HEK293 (cell line): ENCODE measurements at regions not wholly inside any gene's neighbourhood (a gene's known extent, or its start where the extent isn't known, plus 50 kb on each side); places are given as distances from the start of the nearest gene placed in this dataset.
"Not testable (repeated sequence)": the region's sequence is repeated elsewhere in the genome, so short reads cannot be mapped to it uniquely, and the experiment has no call there.

Experiments used
- TCF7L2 ChIP-seq: IDR thresholded peaks from 2 replicates; pipeline ENCODE4 v1.6.1; 2011; ENCODE audit warnings: low read depth, mild to moderate bottlenecking, inconsistent platforms, low read length, moderate library complexity, borderline replicate concordance
- ZFP37 ChIP-seq: fragments of 450-650 bp; formaldehyde crosslinking; IDR thresholded peaks from 2 replicates; pipeline ENCODE4 v1.5.1; 2016; ENCODE audit warnings: missing biosample characterization, missing genetic modification characterization
- ZNF274 ChIP-seq, 2 experiments: fragments of 200-500 bp in 1 of 2; fragments of 450-650 bp in 1 of 2; sonication (Bioruptor generic) in 1 of 2; formaldehyde crosslinking in 1 of 2; IDR thresholded peaks; 2 replicates each; pipeline versions ENCODE4 v1.5.1 to v1.6.1; 2014 to 2016; ENCODE audit warnings: borderline replicate concordance in 1 of 2, inconsistent platforms in 1 of 2, low read length in 1 of 2, missing biosample characterization in 1 of 2, missing genetic modification characterization in 1 of 2
- ZNF792 ChIP-seq: fragments of 450-650 bp; formaldehyde crosslinking; IDR thresholded peaks from 2 replicates; pipeline ENCODE4 v1.5.1; 2016; ENCODE audit warnings: missing biosample characterization, missing genetic modification characterization
- TF ChIP-seq, protein P1 (sequence below): fragments of 450-650 bp; formaldehyde crosslinking; IDR thresholded peaks from 2 replicates; pipeline ENCODE4 v1.5.1; 2016; ENCODE audit warnings: missing biosample characterization, missing genetic modification characterization
- TF ChIP-seq, protein P2 (sequence below): fragments of 450-650 bp; formaldehyde crosslinking; IDR thresholded peaks from 2 replicates; pipeline ENCODE4 v1.5.1; 2016; ENCODE audit warnings: missing biosample characterization, missing genetic modification characterization
- TF ChIP-seq, protein P3 (sequence below): fragments of 450-650 bp; formaldehyde crosslinking; IDR thresholded peaks from 2 replicates; pipeline ENCODE4 v1.5.1; 2016; ENCODE audit warnings: missing biosample characterization, missing genetic modification characterization
- TF ChIP-seq, protein P4 (sequence below): fragments of 450-650 bp; IDR thresholded peaks from 2 replicates; pipeline ENCODE4 v1.5.1; 2018; ENCODE audit warnings: missing biosample characterization, missing genetic modification characterization

DNA sequence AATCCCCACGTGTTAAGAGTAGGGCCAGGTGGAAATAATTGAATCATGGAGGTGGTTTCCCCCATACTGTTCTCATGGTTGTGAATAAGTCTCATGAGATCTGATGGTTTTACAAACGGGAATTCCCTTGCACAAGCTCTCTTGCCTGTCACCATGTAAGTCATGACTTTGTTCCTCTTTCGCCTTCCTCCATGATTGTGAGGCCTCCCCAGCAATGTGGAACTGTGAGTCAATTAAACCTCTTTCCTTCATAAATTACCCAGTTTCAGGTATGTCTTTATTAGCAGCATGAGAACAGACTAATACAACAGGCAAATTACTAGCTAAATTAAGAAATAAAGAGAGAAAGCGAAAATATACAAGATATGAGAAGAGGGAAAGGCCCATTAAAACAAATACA lies 1822.6 kb upstream of the PIK3C3 start:
- TF ChIP-seq, protein P1, sequence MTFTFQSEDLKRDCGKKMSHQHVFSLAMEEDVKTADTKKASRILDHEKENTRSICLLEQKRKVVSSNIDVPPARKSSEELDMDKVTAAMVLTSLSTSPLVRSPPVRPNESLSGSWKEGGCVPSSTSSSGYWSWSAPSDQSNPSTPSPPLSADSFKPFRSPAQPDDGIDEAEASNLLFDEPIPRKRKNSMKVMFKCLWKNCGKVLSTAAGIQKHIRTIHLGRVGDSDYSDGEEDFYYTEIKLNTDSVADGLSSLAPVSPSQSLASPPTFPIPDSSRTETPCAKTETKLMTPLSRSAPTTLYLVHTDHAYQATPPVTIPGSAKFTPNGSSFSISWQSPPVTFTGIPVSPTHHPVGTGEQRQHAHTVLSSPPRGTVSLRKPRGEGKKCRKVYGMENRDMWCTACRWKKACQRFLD = not testable (repeated sequence)
- TF ChIP-seq, protein P2, sequence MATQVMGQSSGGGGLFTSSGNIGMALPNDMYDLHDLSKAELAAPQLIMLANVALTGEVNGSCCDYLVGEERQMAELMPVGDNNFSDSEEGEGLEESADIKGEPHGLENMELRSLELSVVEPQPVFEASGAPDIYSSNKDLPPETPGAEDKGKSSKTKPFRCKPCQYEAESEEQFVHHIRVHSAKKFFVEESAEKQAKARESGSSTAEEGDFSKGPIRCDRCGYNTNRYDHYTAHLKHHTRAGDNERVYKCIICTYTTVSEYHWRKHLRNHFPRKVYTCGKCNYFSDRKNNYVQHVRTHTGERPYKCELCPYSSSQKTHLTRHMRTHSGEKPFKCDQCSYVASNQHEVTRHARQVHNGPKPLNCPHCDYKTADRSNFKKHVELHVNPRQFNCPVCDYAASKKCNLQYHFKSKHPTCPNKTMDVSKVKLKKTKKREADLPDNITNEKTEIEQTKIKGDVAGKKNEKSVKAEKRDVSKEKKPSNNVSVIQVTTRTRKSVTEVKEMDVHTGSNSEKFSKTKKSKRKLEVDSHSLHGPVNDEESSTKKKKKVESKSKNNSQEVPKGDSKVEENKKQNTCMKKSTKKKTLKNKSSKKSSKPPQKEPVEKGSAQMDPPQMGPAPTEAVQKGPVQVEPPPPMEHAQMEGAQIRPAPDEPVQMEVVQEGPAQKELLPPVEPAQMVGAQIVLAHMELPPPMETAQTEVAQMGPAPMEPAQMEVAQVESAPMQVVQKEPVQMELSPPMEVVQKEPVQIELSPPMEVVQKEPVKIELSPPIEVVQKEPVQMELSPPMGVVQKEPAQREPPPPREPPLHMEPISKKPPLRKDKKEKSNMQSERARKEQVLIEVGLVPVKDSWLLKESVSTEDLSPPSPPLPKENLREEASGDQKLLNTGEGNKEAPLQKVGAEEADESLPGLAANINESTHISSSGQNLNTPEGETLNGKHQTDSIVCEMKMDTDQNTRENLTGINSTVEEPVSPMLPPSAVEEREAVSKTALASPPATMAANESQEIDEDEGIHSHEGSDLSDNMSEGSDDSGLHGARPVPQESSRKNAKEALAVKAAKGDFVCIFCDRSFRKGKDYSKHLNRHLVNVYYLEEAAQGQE = not testable (repeated sequence)
- not testable (repeated sequence) for TF ChIP-seq ZNF792; TCF7L2; ZNF274 (IDR thresholded peaks at IDR 0.05; ENCODE audit: low read length); ZNF274 (tag by site-specific recombination; IDR thresholded peaks at IDR 0.05; ENCODE audit: borderline replicate concordance); ZFP37 (tag by site-specific recombination)
- TF ChIP-seq, protein P3, sequence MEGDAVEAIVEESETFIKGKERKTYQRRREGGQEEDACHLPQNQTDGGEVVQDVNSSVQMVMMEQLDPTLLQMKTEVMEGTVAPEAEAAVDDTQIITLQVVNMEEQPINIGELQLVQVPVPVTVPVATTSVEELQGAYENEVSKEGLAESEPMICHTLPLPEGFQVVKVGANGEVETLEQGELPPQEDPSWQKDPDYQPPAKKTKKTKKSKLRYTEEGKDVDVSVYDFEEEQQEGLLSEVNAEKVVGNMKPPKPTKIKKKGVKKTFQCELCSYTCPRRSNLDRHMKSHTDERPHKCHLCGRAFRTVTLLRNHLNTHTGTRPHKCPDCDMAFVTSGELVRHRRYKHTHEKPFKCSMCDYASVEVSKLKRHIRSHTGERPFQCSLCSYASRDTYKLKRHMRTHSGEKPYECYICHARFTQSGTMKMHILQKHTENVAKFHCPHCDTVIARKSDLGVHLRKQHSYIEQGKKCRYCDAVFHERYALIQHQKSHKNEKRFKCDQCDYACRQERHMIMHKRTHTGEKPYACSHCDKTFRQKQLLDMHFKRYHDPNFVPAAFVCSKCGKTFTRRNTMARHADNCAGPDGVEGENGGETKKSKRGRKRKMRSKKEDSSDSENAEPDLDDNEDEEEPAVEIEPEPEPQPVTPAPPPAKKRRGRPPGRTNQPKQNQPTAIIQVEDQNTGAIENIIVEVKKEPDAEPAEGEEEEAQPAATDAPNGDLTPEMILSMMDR = not testable (repeated sequence)
- TF ChIP-seq, protein P4, sequence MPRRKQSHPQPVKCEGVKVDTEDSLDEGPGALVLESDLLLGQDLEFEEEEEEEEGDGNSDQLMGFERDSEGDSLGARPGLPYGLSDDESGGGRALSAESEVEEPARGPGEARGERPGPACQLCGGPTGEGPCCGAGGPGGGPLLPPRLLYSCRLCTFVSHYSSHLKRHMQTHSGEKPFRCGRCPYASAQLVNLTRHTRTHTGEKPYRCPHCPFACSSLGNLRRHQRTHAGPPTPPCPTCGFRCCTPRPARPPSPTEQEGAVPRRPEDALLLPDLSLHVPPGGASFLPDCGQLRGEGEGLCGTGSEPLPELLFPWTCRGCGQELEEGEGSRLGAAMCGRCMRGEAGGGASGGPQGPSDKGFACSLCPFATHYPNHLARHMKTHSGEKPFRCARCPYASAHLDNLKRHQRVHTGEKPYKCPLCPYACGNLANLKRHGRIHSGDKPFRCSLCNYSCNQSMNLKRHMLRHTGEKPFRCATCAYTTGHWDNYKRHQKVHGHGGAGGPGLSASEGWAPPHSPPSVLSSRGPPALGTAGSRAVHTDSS = not testable (repeated sequence)
